ENCODE measurements at regions not wholly inside any gene's neighbourhood (a gene's known extent, or its start where the extent isn't known, plus 50 kb on each side); places are given as distances from the start of the nearest gene placed in this dataset.
"Not testable (repeated sequence)": the region's sequence is repeated elsewhere in the genome, so short reads cannot be mapped to it uniquely, and the experiment has no call there.

GRCh38 chr17:21542991-21543390, 149.3 kb upstream of the KCNJ18 start:
- no peak overlapping the region for H3K4me3 ChIP-seq
- DNase-seq (ENCODE audit: extremely low spot score in 2 of 2), result no peak
- H3K9me3 ChIP-seq, result peaks cover 1% of the 10 kb centered on the region
- H3K27ac ChIP-seq, result no peak overlapping the region
- H3K36me3 ChIP-seq, result no peaks in the 10 kb centered on the region
- H3K27me3 ChIP-seq, result no peaks in the 10 kb centered on the region
- peaks cover under 1% of the 10 kb centered on the region for H3K4me1 ChIP-seq
- TF ChIP-seq CTCF (IDR thresholded peaks at IDR 0.05), result no peak
- no peak for TF ChIP-seq POLR2AphosphoS5 (IDR thresholded peaks at IDR 0.05; ENCODE audit: insufficient read depth in 1 of 2, low read depth in 1 of 2)
- TF ChIP-seq POLR2A (IDR thresholded peaks at IDR 0.05), result no peak
- intact Hi-C loops (cut with DNase I), result no loop called here

- H3K4me1 ChIP-seq, result peaks cover 16% of the 10 kb centered on the region
Observed at GRCh38 chr17:21545064-21545463, 147.3 kb upstream of the KCNJ18 start.

GRCh38 chr17:21548236-21548635, 144.1 kb upstream of the KCNJ18 start:
- Histone ChIP-seq H3K9me3 (no peaks in the 10 kb centered on the region), H3K36me3 (no peaks in the 10 kb centered on the region), H3K27me3 (no peaks in the 10 kb centered on the region), H3K4me1 (peaks cover 24% of the 10 kb centered on the region), H3K27ac (no peak overlapping the region), H3K4me3 (no peak overlapping the region)
- TF ChIP-seq CTCF (IDR thresholded peaks at IDR 0.05) (no peak), POLR2A (IDR thresholded peaks at IDR 0.05) (no peak), POLR2AphosphoS5 (IDR thresholded peaks at IDR 0.05; ENCODE audit: insufficient read depth in 1 of 2, low read depth in 1 of 2) (no peak)
- intact Hi-C loops (cut with DNase I), result no loop called here
- no peak for DNase-seq (ENCODE audit: extremely low spot score in 2 of 2)

More at GRCh38 chr17:21545064-21545463, 147.3 kb upstream of the KCNJ18 start:
- DNase-seq (ENCODE audit: extremely low spot score in 2 of 2), result no peak
- no peaks in the 10 kb centered on the region for H3K9me3 ChIP-seq
- intact Hi-C loops (cut with DNase I), result no loop called here
- TF ChIP-seq POLR2AphosphoS5 (IDR thresholded peaks at IDR 0.05; ENCODE audit: insufficient read depth in 1 of 2, low read depth in 1 of 2) (no peak), POLR2A (IDR thresholded peaks at IDR 0.05) (no peak), CTCF (IDR thresholded peaks at IDR 0.05) (no peak)
- H3K27me3 ChIP-seq, result no peaks in the 10 kb centered on the region
- no peak overlapping the region for H3K27ac ChIP-seq
- H3K36me3 ChIP-seq, result no peaks in the 10 kb centered on the region
- no peak overlapping the region for H3K4me3 ChIP-seq

- Histone ChIP-seq H3K9me3 (no peaks in the 10 kb centered on the region), H3K27ac (no peak overlapping the region), H3K4me3 (no peak overlapping the region), H3K4me1 (peaks cover 24% of the 10 kb centered on the region), H3K27me3 (no peaks in the 10 kb centered on the region), H3K36me3 (no peaks in the 10 kb centered on the region)
- DNase-seq (ENCODE audit: extremely low spot score in 2 of 2), result no peak
- TF ChIP-seq CTCF (IDR thresholded peaks at IDR 0.05), result no peak
- no peak for TF ChIP-seq POLR2A (IDR thresholded peaks at IDR 0.05)
- TF ChIP-seq POLR2AphosphoS5 (IDR thresholded peaks at IDR 0.05; ENCODE audit: insufficient read depth in 1 of 2, low read depth in 1 of 2), result no peak
- intact Hi-C loops (cut with DNase I), result no loop called here
Observed at GRCh38 chr17:21549107-21549687, 143.1 kb upstream of the KCNJ18 start.

GRCh38 chr17:21550031-21550430, 142.3 kb upstream of the KCNJ18 start:
- not testable (repeated sequence) for H3K27ac ChIP-seq, H3K27me3 ChIP-seq

More at GRCh38 chr17:21550031-21550430, 142.3 kb upstream of the KCNJ18 start:
- not testable (repeated sequence) for H3K9me3 ChIP-seq; DNase-seq (ENCODE audit: extremely low spot score in 2 of 2); H3K36me3 ChIP-seq
- Histone ChIP-seq H3K4me3 (peak overlapping the region in 1 of 2 donors; percentile 67), H3K4me1 (peaks cover 24% of the 10 kb centered on the region)
- intact Hi-C loops (cut with DNase I), result loop anchor here (5.0 kb wide), 1 partner anchor 53 kb away; no protein-coding TSS in a partner anchor

All from vagina (tissue), 2 donors.